ENCODE measurements at regions not wholly inside any gene's neighbourhood (a gene's known extent, or its start where the extent isn't known, plus 50 kb on each side); places are given as distances from the start of the nearest gene placed in this dataset.
"Not testable (repeated sequence)": the region's sequence is repeated elsewhere in the genome, so short reads cannot be mapped to it uniquely, and the experiment has no call there.

- Histone ChIP-seq H3K27me3 (no peaks in the 10 kb centered on the region), H3K36me3 (no peaks in the 10 kb centered on the region), H3K9me3 (no peaks in the 10 kb centered on the region), H3K4me3 (no peak overlapping the region)
- DNase-seq, result no peak
Measured at GRCh38 chr12:9364224-9365176, 156.3 kb upstream of the PZP start.

- H3K27me3 ChIP-seq, result no peaks in the 10 kb centered on the region
- H3K9me3 ChIP-seq, result no peaks in the 10 kb centered on the region
- H3K4me3 ChIP-seq, result no peak overlapping the region
- no peak for DNase-seq
- no peaks in the 10 kb centered on the region for H3K36me3 ChIP-seq
Measured at GRCh38 chr12:9363145-9363544, 154.9 kb upstream of the PZP start.

GRCh38 chr12:9361879-9362326, 153.7 kb upstream of the PZP start:
- no peak for DNase-seq
- Histone ChIP-seq H3K9me3 (no peaks in the 10 kb centered on the region), H3K36me3 (no peaks in the 10 kb centered on the region), H3K4me3 (no peak overlapping the region), H3K27me3 (no peaks in the 10 kb centered on the region)

GRCh38 chr12:9354009-9354754, 146.0 kb upstream of the PZP start:
- H3K27me3 ChIP-seq, H3K9me3 ChIP-seq, H3K4me3 ChIP-seq, DNase-seq, H3K36me3 ChIP-seq: not testable (repeated sequence)

GRCh38 chr12:9351136-9351535, 142.9 kb upstream of the PZP start:
- Histone ChIP-seq H3K4me3 (no peak overlapping the region), H3K27me3 (no peaks in the 10 kb centered on the region), H3K9me3 (no peaks in the 10 kb centered on the region; the same call in 1 of the 2 replicates)

GRCh38 chr12:9349888-9350885, 142.0 kb upstream of the PZP start:
- no peak for DNase-seq
- H3K9me3 ChIP-seq, result no peaks in the 10 kb centered on the region; the same call in 1 of the 2 replicates
- no peak overlapping the region for H3K4me3 ChIP-seq

More at GRCh38 chr12:9351136-9351535, 142.9 kb upstream of the PZP start:
- H3K36me3 ChIP-seq, result no peaks in the 10 kb centered on the region
- DNase-seq, result no peak

GRCh38 chr12:9348906-9349518, 140.8 kb upstream of the PZP start:
- Histone ChIP-seq H3K9me3 (no peaks in the 10 kb centered on the region; the same call in 1 of the 2 replicates), H3K4me3 (no peak overlapping the region), H3K27me3 (no peaks in the 10 kb centered on the region), H3K36me3 (no peaks in the 10 kb centered on the region)
- no peak for DNase-seq

More at GRCh38 chr12:9349888-9350885, 142.0 kb upstream of the PZP start:
- Histone ChIP-seq H3K27me3 (no peaks in the 10 kb centered on the region), H3K36me3 (no peaks in the 10 kb centered on the region)

GRCh38 chr12:9347328-9348127, 139.3 kb upstream of the PZP start:
- no peak overlapping the region for H3K4me3 ChIP-seq
- H3K9me3 ChIP-seq, result no peaks in the 10 kb centered on the region
- no peaks in the 10 kb centered on the region for H3K36me3 ChIP-seq
- DNase-seq, result peak; percentile 57
- no peaks in the 10 kb centered on the region for H3K27me3 ChIP-seq

GRCh38 chr12:9346866-9347327, 138.7 kb upstream of the PZP start:
- Histone ChIP-seq H3K27me3 (no peaks in the 10 kb centered on the region), H3K36me3 (no peaks in the 10 kb centered on the region), H3K4me3 (no peak overlapping the region), H3K9me3 (no peaks in the 10 kb centered on the region)
- no peak for DNase-seq

GRCh38 chr12:9345171-9345570, 137.0 kb upstream of the PZP start:
- Histone ChIP-seq H3K9me3 (no peaks in the 10 kb centered on the region), H3K36me3 (no peaks in the 10 kb centered on the region), H3K27me3 (no peaks in the 10 kb centered on the region), H3K4me3 (no peak overlapping the region)
- DNase-seq, result no peak

GRCh38 chr12:9344541-9344940, 136.3 kb upstream of the PZP start:
- Histone ChIP-seq H3K9me3 (no peaks in the 10 kb centered on the region), H3K36me3 (no peaks in the 10 kb centered on the region), H3K4me3 (no peak overlapping the region), H3K27me3 (no peaks in the 10 kb centered on the region)
- no peak for DNase-seq

GRCh38 chr12:9343731-9344130, 135.5 kb upstream of the PZP start:
- Histone ChIP-seq H3K36me3 (no peaks in the 10 kb centered on the region), H3K9me3 (no peaks in the 10 kb centered on the region), H3K27me3 (no peaks in the 10 kb centered on the region), H3K4me3 (no peak overlapping the region)
- no peak for DNase-seq

- Histone ChIP-seq H3K27me3 (no peaks in the 10 kb centered on the region), H3K4me3 (no peak overlapping the region), H3K36me3 (no peaks in the 10 kb centered on the region), H3K9me3 (no peaks in the 10 kb centered on the region)
- no peak for DNase-seq
Measured at GRCh38 chr12:9342614-9343353, 134.6 kb upstream of the PZP start.

GRCh38 chr12:9341260-9341585, 133.0 kb upstream of the PZP start:
- Histone ChIP-seq H3K27me3 (no peaks in the 10 kb centered on the region), H3K36me3 (no peaks in the 10 kb centered on the region), H3K4me3 (no peak overlapping the region), H3K9me3 (no peaks in the 10 kb centered on the region)
- no peak for DNase-seq

All from MG63 (cell line).